OCI-LY1 (cell line): ENCODE measurements at regions not wholly inside any gene's neighbourhood (a gene's known extent, or its start where the extent isn't known, plus 50 kb on each side); places are given as distances from the start of the nearest gene placed in this dataset.

Experiments used
- H2AFZ ChIP-seq: fragments of 200-600 bp; sonication (generic), shearing (Covaris generic); 2 replicates; pipeline ENCODE4 v1.6.0; 2014; ENCODE audit warnings: antibody characterized with exemption, mild to moderate bottlenecking, low read length
- H3F3A ChIP-seq: fragments of 200-600 bp; sonication (generic), shearing (Covaris generic); 2 replicates; pipeline ENCODE4 v1.6.0; 2014; ENCODE audit warnings: mild to moderate bottlenecking, antibody characterized with exemption, low read length, moderate library complexity; ENCODE audit not compliant: insufficient read depth
- H3K27ac ChIP-seq: fragments of 200-600 bp; sonication (generic); 2 replicates; pipeline ENCODE4 v1.5.1; 2014; ENCODE audit warnings: low read length, mixed run types, mild to moderate bottlenecking, low read depth; ENCODE audit not compliant: poor library complexity, severe bottlenecking
- H3K27me3 ChIP-seq: fragments of 200-600 bp; sonication (generic); 2 replicates; pipeline ENCODE4 v1.6.0; 2014; ENCODE audit warnings: antibody characterized with exemption, mild to moderate bottlenecking, low read length, moderate library complexity; ENCODE audit not compliant: insufficient read depth
- H3K36me3 ChIP-seq: fragments of 200-600 bp; sonication (generic); 2 replicates; pipeline ENCODE4 v1.6.1; 2014; ENCODE audit warnings: mild to moderate bottlenecking, antibody characterized with exemption, low read length, moderate library complexity, mixed read lengths; ENCODE audit not compliant: insufficient read depth
- H3K4me1 ChIP-seq: fragments of 200-600 bp; sonication (generic); 2 replicates; pipeline ENCODE4 v1.5.1; 2014; ENCODE audit warnings: mild to moderate bottlenecking, low read length, moderate library complexity; ENCODE audit not compliant: insufficient read depth, severe bottlenecking
- H3K4me2 ChIP-seq: fragments of 200-600 bp; sonication (generic), shearing (Covaris generic); 2 replicates; pipeline ENCODE4 v1.6.1; 2014; ENCODE audit warnings: low read length
- H3K4me3 ChIP-seq: fragments of 200-600 bp; sonication (generic); 2 replicates; pipeline ENCODE4 v1.5.1; 2014; ENCODE audit warnings: low read length, low read depth, mild to moderate bottlenecking, mixed read lengths; ENCODE audit not compliant: poor library complexity, severe bottlenecking
- H3K79me2 ChIP-seq: fragments of 200-600 bp; shearing (Covaris generic); 2 replicates; pipeline ENCODE4 v1.6.1; 2016; ENCODE audit warnings: mixed run types, low read length, mixed read lengths; ENCODE audit not compliant: insufficient read depth
- H3K9ac ChIP-seq: fragments of 200-600 bp; sonication (generic), shearing (Covaris generic); 2 replicates; pipeline ENCODE4 v1.6.1; 2014; ENCODE audit warnings: mild to moderate bottlenecking, low read length, mixed read lengths
- H3K9me2 ChIP-seq: fragments of 200-600 bp; sonication (generic), shearing (Covaris generic); 2 replicates; pipeline ENCODE4 v1.6.1; 2014; ENCODE audit warnings: low read depth, mild to moderate bottlenecking, low read length, mixed read lengths
- H3K9me3 ChIP-seq: fragments of 200-600 bp; shearing (Covaris generic); 2 replicates; pipeline ENCODE4 v1.6.1; 2014; ENCODE audit warnings: low read length, mixed read lengths
- H4K20me1 ChIP-seq: fragments of 200-600 bp; sonication (generic), shearing (Covaris generic); 2 replicates; pipeline ENCODE4 v1.6.0; 2016; ENCODE audit warnings: mild to moderate bottlenecking, low read length; ENCODE audit not compliant: insufficient read depth
- EZH2 ChIP-seq: fragments of 200-600 bp; sonication (generic), shearing (Covaris generic); IDR thresholded peaks from 2 replicates; pipeline ENCODE4 v1.8.0; 2017; ENCODE audit warnings: borderline replicate concordance, mixed run types, mild to moderate bottlenecking, antibody characterized with exemption, low read length, moderate library complexity, mixed read lengths
- TF ChIP-seq, protein P1 (sequence below): fragments of 200-600 bp; sonication (generic), shearing (Covaris generic); IDR thresholded peaks from 2 replicates; pipeline ENCODE4 v1.5.1; 2017; ENCODE audit warnings: mild to moderate bottlenecking, antibody characterized with exemption, low read length, moderate library complexity, mixed read lengths

DNA sequence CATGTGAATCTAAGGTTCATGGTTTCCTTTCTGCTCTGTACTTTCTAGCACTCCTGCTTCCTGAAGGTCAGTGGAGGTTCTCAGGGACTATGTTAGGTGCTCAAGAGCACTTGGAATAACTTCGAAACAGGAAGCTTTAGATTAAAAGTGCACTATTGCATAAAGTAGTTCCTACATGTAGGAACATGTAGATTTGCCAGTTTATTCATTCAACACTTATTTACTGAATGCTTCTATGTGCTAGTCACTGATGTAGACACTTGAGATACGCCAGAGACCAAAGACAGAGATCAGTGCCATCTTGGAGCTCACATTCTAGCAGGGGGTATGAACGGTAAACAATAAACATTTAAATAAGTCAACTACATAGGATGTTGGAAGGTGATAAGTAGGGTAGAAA is 87.7 kb downstream of the DHRS2 start:
- TF ChIP-seq, protein P1, sequence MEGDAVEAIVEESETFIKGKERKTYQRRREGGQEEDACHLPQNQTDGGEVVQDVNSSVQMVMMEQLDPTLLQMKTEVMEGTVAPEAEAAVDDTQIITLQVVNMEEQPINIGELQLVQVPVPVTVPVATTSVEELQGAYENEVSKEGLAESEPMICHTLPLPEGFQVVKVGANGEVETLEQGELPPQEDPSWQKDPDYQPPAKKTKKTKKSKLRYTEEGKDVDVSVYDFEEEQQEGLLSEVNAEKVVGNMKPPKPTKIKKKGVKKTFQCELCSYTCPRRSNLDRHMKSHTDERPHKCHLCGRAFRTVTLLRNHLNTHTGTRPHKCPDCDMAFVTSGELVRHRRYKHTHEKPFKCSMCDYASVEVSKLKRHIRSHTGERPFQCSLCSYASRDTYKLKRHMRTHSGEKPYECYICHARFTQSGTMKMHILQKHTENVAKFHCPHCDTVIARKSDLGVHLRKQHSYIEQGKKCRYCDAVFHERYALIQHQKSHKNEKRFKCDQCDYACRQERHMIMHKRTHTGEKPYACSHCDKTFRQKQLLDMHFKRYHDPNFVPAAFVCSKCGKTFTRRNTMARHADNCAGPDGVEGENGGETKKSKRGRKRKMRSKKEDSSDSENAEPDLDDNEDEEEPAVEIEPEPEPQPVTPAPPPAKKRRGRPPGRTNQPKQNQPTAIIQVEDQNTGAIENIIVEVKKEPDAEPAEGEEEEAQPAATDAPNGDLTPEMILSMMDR = no peak
- no peak for TF ChIP-seq EZH2
- no peak overlapping the region for H3K9ac ChIP-seq
- no peaks in the 10 kb centered on the region for H3K9me2 ChIP-seq
- no peak overlapping the region for H3K4me3 ChIP-seq
- no peak overlapping the region for H2AFZ ChIP-seq
- no peak overlapping the region for H3K27ac ChIP-seq
- 0 out of 2 replicates have a peak, but pooled peaks cover 3% of the 10 kb centered on the region for H3K27me3 ChIP-seq
- H3K79me2 ChIP-seq = no peaks in the 10 kb centered on the region
- H3K4me1 ChIP-seq = no peaks in the 10 kb centered on the region
- H4K20me1 ChIP-seq = no peaks in the 10 kb centered on the region
- H3K9me3 ChIP-seq = no peaks in the 10 kb centered on the region
- H3K4me2 ChIP-seq = no peak overlapping the region
- H3K36me3 ChIP-seq = no peaks in the 10 kb centered on the region
- H3F3A ChIP-seq = no peaks in the 10 kb centered on the region

DNA sequence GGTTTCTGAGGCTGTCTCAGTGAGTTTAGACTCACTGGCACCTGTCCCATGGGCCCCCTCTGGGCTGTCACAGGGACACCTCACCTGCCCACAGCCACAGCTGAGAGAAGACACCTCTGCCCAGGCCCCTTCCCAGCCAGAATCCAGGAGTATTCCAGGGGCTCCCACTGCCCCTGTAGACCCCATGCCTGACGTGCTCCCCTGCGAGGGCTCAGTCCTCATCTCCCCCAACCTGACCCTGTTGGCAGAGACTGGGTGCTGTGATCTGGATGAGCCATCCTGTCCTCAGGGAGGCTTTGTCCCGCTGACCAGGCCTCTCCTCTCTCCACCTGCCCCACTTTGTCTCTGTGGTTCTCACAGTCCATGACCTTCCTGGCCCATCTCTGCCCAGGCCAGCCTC is 89.4 kb downstream of the DHRS2 start:
- Histone ChIP-seq H3K9me3 (no peaks in the 10 kb centered on the region), H3K79me2 (no peaks in the 10 kb centered on the region), H3K9me2 (no peaks in the 10 kb centered on the region), H4K20me1 (no peaks in the 10 kb centered on the region), H3K9ac (no peak overlapping the region), H3K27me3 (0 out of 2 replicates have a peak, but pooled peaks cover 3% of the 10 kb centered on the region), H2AFZ (no peak overlapping the region), H3K36me3 (no peaks in the 10 kb centered on the region), H3F3A (no peaks in the 10 kb centered on the region), H3K4me1 (no peaks in the 10 kb centered on the region), H3K27ac (no peak overlapping the region), H3K4me2 (no peak overlapping the region), H3K4me3 (no peak overlapping the region)
- TF ChIP-seq, protein P1 = no peak
- no peak for TF ChIP-seq EZH2

DNA sequence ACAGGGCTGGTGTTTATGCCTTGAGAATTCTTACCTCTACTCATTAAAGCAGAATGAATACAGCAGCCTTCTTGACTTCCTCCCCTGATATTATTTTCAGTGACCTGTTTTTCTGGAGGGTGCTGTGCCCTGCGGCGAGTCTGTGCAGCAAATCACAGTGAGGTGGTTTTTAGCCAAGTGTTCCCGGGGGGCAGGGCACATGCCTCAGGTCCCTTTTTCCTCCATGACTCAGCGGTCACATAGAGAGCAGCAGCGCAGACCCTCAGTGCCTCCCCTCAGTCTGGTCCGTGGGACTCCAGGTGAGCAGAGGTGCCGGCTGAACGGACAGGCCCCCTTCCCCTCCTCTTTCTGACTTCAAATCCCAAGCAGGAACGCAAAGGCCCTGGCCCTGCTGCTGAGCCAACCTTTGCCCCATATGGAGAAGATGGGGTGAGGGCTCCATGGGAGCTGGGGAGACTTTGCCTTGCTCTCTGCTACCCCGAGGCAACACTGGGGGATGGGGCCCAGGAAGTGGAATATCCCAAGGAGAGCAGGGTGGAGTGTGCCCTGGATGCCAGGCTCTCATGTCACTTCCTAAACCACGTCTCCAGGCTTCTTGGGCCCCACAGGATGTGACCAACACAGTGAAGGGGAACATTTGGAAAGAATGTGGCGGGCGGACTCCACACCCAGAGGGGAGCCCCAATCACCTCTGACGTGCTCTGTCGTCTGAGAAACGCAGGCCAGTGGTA is 90.0 kb downstream of the DHRS2 start:
- TF ChIP-seq, protein P1 = no peak
- TF ChIP-seq EZH2 = no peak
- Histone ChIP-seq H3K4me2 (no peak overlapping the region), H3K9ac (no peak overlapping the region), H4K20me1 (no peaks in the 10 kb centered on the region), H3K9me2 (no peaks in the 10 kb centered on the region), H3K9me3 (no peaks in the 10 kb centered on the region), H2AFZ (no peak overlapping the region), H3K79me2 (no peaks in the 10 kb centered on the region), H3K4me3 (no peak overlapping the region), H3K36me3 (no peaks in the 10 kb centered on the region), H3F3A (no peaks in the 10 kb centered on the region), H3K27me3 (0 out of 2 replicates have a peak, but pooled peaks cover 3% of the 10 kb centered on the region), H3K27ac (no peak overlapping the region), H3K4me1 (no peaks in the 10 kb centered on the region)
